ENCODE measurements at regions not wholly inside any gene's neighbourhood (a gene's known extent, or its start where the extent isn't known, plus 50 kb on each side); places are given as distances from the start of the nearest gene placed in this dataset.

- H3K9ac ChIP-seq (ENCODE audit: insufficient read depth in 1 of 2, low read depth in 2 of 2, low read length in 2 of 2), result no peak overlapping the region
- no peak overlapping the region for H3K4me3 ChIP-seq
- ATAC-seq, result no peak
- in situ Hi-C loops (cut with MboI) (no loop called here), intact Hi-C loops (cut with micrococcal nuclease) (no loop called here)
- H2AFZ ChIP-seq (ENCODE audit: low read depth, low read length), result no peak overlapping the region
- no peaks in the 10 kb centered on the region for H3K79me2 ChIP-seq (ENCODE audit: control insufficient read depth, insufficient read depth, low read length)
- H4K20me1 ChIP-seq (replicated peaks; ENCODE audit: control insufficient read depth, insufficient read depth, low read length), result no peaks in the 10 kb centered on the region
- POLR2A ChIA-PET, result no interaction called here
- no peaks in the 10 kb centered on the region for H3K36me3 ChIP-seq (ENCODE audit: control insufficient read depth, insufficient read depth, low read length)
- CTCF ChIA-PET (ENCODE audit: low intra/inter-chr PET ratio), result no interaction called here
- no peaks in the 10 kb centered on the region for H3K9me1 ChIP-seq (ENCODE audit: control insufficient read depth, insufficient read depth, low read length)
- H3K4me2 ChIP-seq (ENCODE audit: insufficient read depth, low read length), result no peak overlapping the region
- 4% methylated on average over 3 of the region's 3 CpGs for WGBS (ENCODE audit: insufficient coverage, low coverage, missing lambda C conversion rate)
- H3K4me1 ChIP-seq (replicated peaks in 1 of 2; ENCODE audit: control insufficient read depth in 2 of 2, insufficient read depth in 2 of 2, low read length in 2 of 2), result no peaks in the 10 kb centered on the region
- H3K27ac ChIP-seq (ENCODE audit: extremely low read depth, low read depth, low read length), result no peak overlapping the region
- DNase-seq (ENCODE audit: extremely low read depth in 1 of 4, low spot score in 3 of 4), result no peak
- H3K9me3 ChIP-seq (replicated peaks; ENCODE audit: control insufficient read depth, insufficient read depth, low read depth, low read length), result no peaks in the 10 kb centered on the region
- no peak for FAIRE-seq
- BruUV-seq (replicated peaks), result no TSS peak
- TF ChIP-seq ZNF79 (CRISPR knock-in tag; IDR thresholded peaks at IDR 0.05; ENCODE audit: low read depth), result no peak
- no peak for TF ChIP-seq CAMTA2 (CRISPR knock-in tag; conservative IDR thresholded peaks at IDR 0.05)
- H3K27me3 ChIP-seq (ENCODE audit: control insufficient read depth in 2 of 2, insufficient read depth in 2 of 2, low read length in 2 of 2), result no peaks in the 10 kb centered on the region
Measured at GRCh38 chr2:139529080-139529479, 748.9 kb upstream of the NXPH2 start.

GRCh38 chr2:139526781-139527180 is 746.6 kb upstream of the NXPH2 start:
- no peaks in the 10 kb centered on the region for H4K20me1 ChIP-seq (replicated peaks; ENCODE audit: control insufficient read depth, insufficient read depth, low read length)
- ChIA-PET CTCF (ENCODE audit: low intra/inter-chr PET ratio) (no interaction called here), POLR2A (no interaction called here)
- H3K4me1 ChIP-seq (replicated peaks in 1 of 2; ENCODE audit: control insufficient read depth in 2 of 2, insufficient read depth in 2 of 2, low read length in 2 of 2), result no peaks in the 10 kb centered on the region
- H3K4me3 ChIP-seq, result no peak overlapping the region
- ATAC-seq, result no peak
- in situ Hi-C loops (cut with MboI), result no loop called here
- no TSS peak for BruUV-seq (replicated peaks)
- H3K79me2 ChIP-seq (ENCODE audit: control insufficient read depth, insufficient read depth, low read length), result no peaks in the 10 kb centered on the region
- H3K36me3 ChIP-seq (ENCODE audit: control insufficient read depth, insufficient read depth, low read length), result no peaks in the 10 kb centered on the region
- H3K27me3 ChIP-seq (ENCODE audit: control insufficient read depth in 2 of 2, insufficient read depth in 2 of 2, low read length in 2 of 2), result no peaks in the 10 kb centered on the region
- WGBS (ENCODE audit: insufficient coverage, low coverage, missing lambda C conversion rate), result 0% methylated on average over 1 of the region's 1 CpG
- no peak for DNase-seq (ENCODE audit: extremely low read depth in 1 of 4, low spot score in 3 of 4)
- 0 out of 2 replicates have a peak, but pooled peaks cover 1% of the 10 kb centered on the region for H3K9me3 ChIP-seq (replicated peaks; ENCODE audit: control insufficient read depth, insufficient read depth, low read depth, low read length)
- no peak overlapping the region for H2AFZ ChIP-seq (ENCODE audit: low read depth, low read length)
- TF ChIP-seq DLX4 (CRISPR knock-in tag; IDR thresholded peaks at IDR 0.05) (no peak), E2F4 (CRISPR knock-in tag; IDR thresholded peaks at IDR 0.05; ENCODE audit: low read depth) (no peak), RBM14 (IDR thresholded peaks at IDR 0.05; ENCODE audit: borderline replicate concordance, insufficient read depth, low read depth, low read length) (no peak), NRF1 (conservative IDR thresholded peaks at IDR 0.05 in 1 of 2, IDR thresholded peaks at IDR 0.05 in 1 of 2) (no peak), SMAD1 (IDR thresholded peaks at IDR 0.05; ENCODE audit: low read depth, low read length, partially characterized antibody) (no peak), MTA2 (IDR thresholded peaks at IDR 0.05; ENCODE audit: low read depth) (no peak), NR2F6 (CRISPR knock-in tag; IDR thresholded peaks at IDR 0.05) (no peak), KDM4B (IDR thresholded peaks at IDR 0.05; ENCODE audit: borderline replicate concordance in 2 of 2, low read depth in 1 of 2) (no peak), ZNF274 (IDR thresholded peaks at IDR 0.05; ENCODE audit: borderline replicate concordance, low read depth, low read length) (no peak)
- no peak for FAIRE-seq
- no peaks in the 10 kb centered on the region for H3K9me1 ChIP-seq (ENCODE audit: control insufficient read depth, insufficient read depth, low read length)
- H3K4me2 ChIP-seq (ENCODE audit: insufficient read depth, low read length), result no peak overlapping the region
- no peak overlapping the region for H3K9ac ChIP-seq (ENCODE audit: insufficient read depth in 1 of 2, low read depth in 2 of 2, low read length in 2 of 2)
- no peak overlapping the region for H3K27ac ChIP-seq (ENCODE audit: extremely low read depth, low read depth, low read length)
- intact Hi-C loops (cut with micrococcal nuclease), result no loop called here
